Astrocyte (in vitro differentiated cells and primary cell): ENCODE measurements at regions not wholly inside any gene's neighbourhood (a gene's known extent, or its start where the extent isn't known, plus 50 kb on each side); places are given as distances from the start of the nearest gene placed in this dataset.

Experiments
- DNase-seq: peaks from one replicate; pipeline ENCODE4 v3.0.0-alpha.2; 2010; ENCODE audit warnings: low read depth
- FAIRE-seq: peaks from 2 replicates; lab custom pipeline; 2011; peaks lifted over from hg19 to GRCh38; lab: Jason Lieb, UNC
- H2AFZ ChIP-seq: 2 replicates; pipeline ENCODE4 v1.6.0; 2012; ENCODE audit warnings: low read depth, low read length, inconsistent platforms
- H3K27ac ChIP-seq: 2 replicates; pipeline ENCODE4 v1.5.1; 2011; ENCODE audit warnings: low read depth, low read length, inconsistent platforms
- H3K27me3 ChIP-seq: 2 replicates; pipeline ENCODE4 v1.6.0; 2011; ENCODE audit warnings: low read length, inconsistent platforms; ENCODE audit not compliant: insufficient read depth
- H3K36me3 ChIP-seq: 2 replicates; pipeline ENCODE4 v1.5.1; 2011; ENCODE audit warnings: low read length, inconsistent platforms; ENCODE audit not compliant: insufficient read depth
- H3K4me1 ChIP-seq: 2 replicates; pipeline ENCODE4 v1.5.1; 2011; ENCODE audit warnings: low read length, inconsistent platforms; ENCODE audit not compliant: insufficient read depth
- H3K4me2 ChIP-seq: 2 replicates; pipeline ENCODE4 v1.6.0; 2012; ENCODE audit warnings: low read length, inconsistent platforms
- H3K4me3 ChIP-seq: 2 replicates; pipeline ENCODE4 v1.5.1; 2011; ENCODE audit warnings: low read depth, mild to moderate bottlenecking, low read length, inconsistent platforms; ENCODE audit not compliant: insufficient read depth
- H3K79me2 ChIP-seq: 2 replicates; pipeline ENCODE4 v1.6.0; 2012; ENCODE audit warnings: mild to moderate bottlenecking, low read length, inconsistent platforms; ENCODE audit not compliant: insufficient read depth
- H3K9ac ChIP-seq: 2 replicates; pipeline ENCODE4 v1.6.0; 2012; ENCODE audit warnings: mild to moderate bottlenecking, low read length, inconsistent platforms
- H3K9me3 ChIP-seq: 2 replicates; pipeline ENCODE4 v1.5.1; 2012; ENCODE audit warnings: low read depth, mild to moderate bottlenecking, low read length, inconsistent platforms; ENCODE audit not compliant: insufficient read depth
- H4K20me1 ChIP-seq: 2 replicates; pipeline ENCODE4 v1.6.0; 2012; ENCODE audit warnings: low read length, inconsistent platforms; ENCODE audit not compliant: insufficient read depth
- H3K27ac Mint-ChIP-seq: one replicate; pipeline ENCODE4 v1.8.0; 2021; ENCODE audit warnings: mild to moderate bottlenecking, mixed read lengths; ENCODE audit not compliant: unreplicated experiment
- H3K27me3 Mint-ChIP-seq: one replicate; pipeline ENCODE4 v1.8.0; 2021; ENCODE audit warnings: low read depth, mixed read lengths; ENCODE audit not compliant: unreplicated experiment
- H3K36me3 Mint-ChIP-seq: one replicate; pipeline ENCODE4 v1.8.0; 2021; ENCODE audit warnings: low read depth, mixed read lengths; ENCODE audit not compliant: unreplicated experiment
- H3K4me1 Mint-ChIP-seq: one replicate; pipeline ENCODE4 v1.8.0; 2021; ENCODE audit warnings: low read depth, mixed read lengths; ENCODE audit not compliant: unreplicated experiment
- H3K4me3 Mint-ChIP-seq: one replicate; pipeline ENCODE4 v1.8.0; 2021; ENCODE audit warnings: mild to moderate bottlenecking, moderate library complexity, mixed read lengths; ENCODE audit not compliant: unreplicated experiment
- H3K9me3 Mint-ChIP-seq: one replicate; pipeline ENCODE4 v1.8.0; 2021; ENCODE audit warnings: mild to moderate bottlenecking, mixed read lengths; ENCODE audit not compliant: unreplicated experiment
- EZH2 ChIP-seq: IDR thresholded peaks from 2 replicates; pipeline ENCODE4 v1.6.1; 2012; ENCODE audit warnings: mild to moderate bottlenecking, low read length, inconsistent platforms; ENCODE audit not compliant: insufficient read depth
- TF ChIP-seq, protein P1 (sequence below): IDR thresholded peaks from 2 replicates; pipeline ENCODE4 v1.5.1; 2011; ENCODE audit warnings: low read depth, mild to moderate bottlenecking, inconsistent platforms, low read length, moderate library complexity; ENCODE audit not compliant: insufficient read depth

DNA sequence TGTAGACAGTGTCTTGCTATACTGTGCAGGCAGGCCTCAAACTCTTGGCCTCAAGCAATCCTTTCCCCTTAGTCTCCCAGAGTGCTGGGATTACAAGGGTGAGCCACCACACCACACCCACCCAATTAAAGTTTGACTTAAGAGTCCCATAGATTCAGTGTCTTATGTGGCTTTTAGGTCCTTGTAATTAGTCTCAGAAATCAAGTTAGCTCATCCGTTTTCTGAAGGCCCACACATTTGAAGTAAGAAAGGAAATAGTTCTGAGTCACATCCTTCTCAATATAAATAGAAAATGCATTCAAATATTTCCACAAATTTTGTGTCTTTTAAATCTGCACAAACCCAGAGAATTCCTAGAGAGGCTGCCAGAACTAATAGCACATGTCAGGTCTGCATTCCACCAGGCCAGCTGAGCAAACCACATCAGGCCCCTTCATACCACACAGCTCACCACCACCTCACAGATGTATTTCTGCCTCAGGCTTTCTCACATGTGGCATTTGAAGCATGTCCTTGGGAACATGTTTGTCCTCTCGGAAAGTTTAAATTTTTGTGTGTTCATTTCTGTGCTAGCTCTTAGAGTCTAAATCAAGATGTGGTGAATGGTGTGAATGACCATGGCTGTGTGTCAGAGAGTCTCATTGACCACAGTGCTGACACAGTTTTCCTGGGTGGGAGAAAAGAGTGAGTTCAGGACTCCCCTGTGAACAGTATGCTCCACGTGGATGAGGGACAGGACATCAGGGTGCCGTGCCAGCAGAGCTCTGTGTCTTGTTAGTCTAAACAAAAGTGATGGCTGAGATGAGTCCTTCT is 148.4 kb upstream of the USP9Y start:
- FAIRE-seq (no peak), DNase-seq (no peak)
- H3K4me1 Mint-ChIP-seq, result peaks cover 36% of the 10 kb centered on the region
- Histone ChIP-seq H3K4me3 (no peak overlapping the region), H3K27ac (peak overlapping the region; percentile 61), H3K4me2 (peak overlapping the region; percentile 33), H3K4me1 (peaks cover 16% of the 10 kb centered on the region), H2AFZ (no peak overlapping the region), H4K20me1 (no peaks in the 10 kb centered on the region), H3K9me3 (no peaks in the 10 kb centered on the region), H3K36me3 (no peaks in the 10 kb centered on the region), H3K27me3 (no peaks in the 10 kb centered on the region), H3K79me2 (no peaks in the 10 kb centered on the region), H3K9ac (peak overlapping the region; percentile 31)
- no peaks in the 10 kb centered on the region for H3K9me3 Mint-ChIP-seq
- no peaks in the 10 kb centered on the region for H3K27me3 Mint-ChIP-seq
- TF ChIP-seq, protein P1, sequence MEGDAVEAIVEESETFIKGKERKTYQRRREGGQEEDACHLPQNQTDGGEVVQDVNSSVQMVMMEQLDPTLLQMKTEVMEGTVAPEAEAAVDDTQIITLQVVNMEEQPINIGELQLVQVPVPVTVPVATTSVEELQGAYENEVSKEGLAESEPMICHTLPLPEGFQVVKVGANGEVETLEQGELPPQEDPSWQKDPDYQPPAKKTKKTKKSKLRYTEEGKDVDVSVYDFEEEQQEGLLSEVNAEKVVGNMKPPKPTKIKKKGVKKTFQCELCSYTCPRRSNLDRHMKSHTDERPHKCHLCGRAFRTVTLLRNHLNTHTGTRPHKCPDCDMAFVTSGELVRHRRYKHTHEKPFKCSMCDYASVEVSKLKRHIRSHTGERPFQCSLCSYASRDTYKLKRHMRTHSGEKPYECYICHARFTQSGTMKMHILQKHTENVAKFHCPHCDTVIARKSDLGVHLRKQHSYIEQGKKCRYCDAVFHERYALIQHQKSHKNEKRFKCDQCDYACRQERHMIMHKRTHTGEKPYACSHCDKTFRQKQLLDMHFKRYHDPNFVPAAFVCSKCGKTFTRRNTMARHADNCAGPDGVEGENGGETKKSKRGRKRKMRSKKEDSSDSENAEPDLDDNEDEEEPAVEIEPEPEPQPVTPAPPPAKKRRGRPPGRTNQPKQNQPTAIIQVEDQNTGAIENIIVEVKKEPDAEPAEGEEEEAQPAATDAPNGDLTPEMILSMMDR, result no peak
- no peak for TF ChIP-seq EZH2
- peak overlapping the region; percentile 84 for H3K27ac Mint-ChIP-seq
- H3K4me3 Mint-ChIP-seq, result no peak overlapping the region
- H3K36me3 Mint-ChIP-seq, result no peaks in the 10 kb centered on the region

DNA sequence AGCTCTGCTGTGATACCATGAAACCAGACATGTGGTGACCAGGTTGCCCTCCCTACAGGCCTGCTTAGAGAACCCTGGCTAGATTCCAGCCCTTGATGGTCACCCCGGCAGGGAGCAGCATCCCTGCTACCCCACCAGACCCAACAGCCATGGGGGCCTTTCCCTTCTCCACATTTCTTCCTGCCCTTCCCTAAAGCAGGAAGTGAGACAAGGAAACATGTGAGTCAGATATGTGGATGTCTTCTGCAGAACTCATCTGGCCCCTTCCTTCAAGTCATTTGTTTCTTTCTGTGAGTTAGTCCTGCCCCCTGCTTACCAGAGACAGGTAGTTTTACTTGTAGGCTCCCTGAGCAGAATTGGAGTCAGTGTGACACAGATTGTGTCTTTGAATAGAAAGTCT is 147.1 kb upstream of the USP9Y start:
- no peak for FAIRE-seq
- Histone ChIP-seq H3K36me3 (no peaks in the 10 kb centered on the region), H3K79me2 (no peaks in the 10 kb centered on the region), H4K20me1 (no peaks in the 10 kb centered on the region), H3K9ac (no peak overlapping the region), H3K4me1 (peaks cover 16% of the 10 kb centered on the region), H3K27ac (no peak overlapping the region), H3K9me3 (no peaks in the 10 kb centered on the region), H3K4me3 (no peak overlapping the region), H3K27me3 (no peaks in the 10 kb centered on the region), H2AFZ (no peak overlapping the region), H3K4me2 (peak overlapping the region; percentile 50)
- H3K27ac Mint-ChIP-seq, result no peak overlapping the region
- no peak for DNase-seq
- no peak overlapping the region for H3K4me3 Mint-ChIP-seq
- H3K27me3 Mint-ChIP-seq, result no peaks in the 10 kb centered on the region
- peaks cover 36% of the 10 kb centered on the region for H3K4me1 Mint-ChIP-seq
- no peak for TF ChIP-seq EZH2
- TF ChIP-seq, protein P1, result no peak
- peaks cover 3% of the 10 kb centered on the region for H3K9me3 Mint-ChIP-seq
- no peaks in the 10 kb centered on the region for H3K36me3 Mint-ChIP-seq

DNA sequence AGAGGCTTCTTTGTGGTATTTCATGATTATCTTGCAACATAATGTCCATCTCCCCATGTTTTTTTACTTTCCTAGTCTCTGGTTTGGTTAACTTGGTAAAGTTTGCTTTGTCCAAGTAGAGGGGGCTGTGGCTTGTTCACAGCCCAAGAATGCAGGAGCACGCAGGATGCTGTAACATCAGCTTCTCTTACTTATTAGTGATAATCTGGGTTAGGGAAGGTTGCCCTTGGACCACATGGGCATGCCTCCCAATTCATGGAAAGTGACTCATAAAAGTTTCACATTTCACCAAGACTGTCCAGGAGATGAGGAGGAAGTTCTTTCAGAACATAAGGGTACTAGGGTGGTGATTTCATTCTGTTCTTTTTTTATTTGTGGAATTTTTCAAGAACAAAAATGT is 146.0 kb upstream of the USP9Y start:
- FAIRE-seq, result no peak

More for the DNA sequence above, 146.0 kb upstream of the USP9Y start:
- Histone ChIP-seq H3K27ac (peak overlapping the region; percentile 47), H4K20me1 (no peaks in the 10 kb centered on the region), H3K36me3 (no peaks in the 10 kb centered on the region), H3K9me3 (no peaks in the 10 kb centered on the region), H3K4me1 (peaks cover 16% of the 10 kb centered on the region), H3K4me2 (peak overlapping the region; percentile 50), H3K9ac (no peak overlapping the region), H3K79me2 (no peaks in the 10 kb centered on the region), H2AFZ (no peak overlapping the region), H3K4me3 (no peak overlapping the region), H3K27me3 (no peaks in the 10 kb centered on the region)
- no peak for DNase-seq
- Mint-ChIP-seq H3K9me3 (peaks cover 6% of the 10 kb centered on the region), H3K4me3 (no peak overlapping the region), H3K27ac (peak overlapping the region; percentile 37), H3K36me3 (no peaks in the 10 kb centered on the region), H3K27me3 (no peaks in the 10 kb centered on the region), H3K4me1 (peaks cover 39% of the 10 kb centered on the region)
- TF ChIP-seq, protein P1, result no peak
- TF ChIP-seq EZH2, result no peak
